HG03558 (cell line): ENCODE measurements at regions not wholly inside any gene's neighbourhood (a gene's known extent, or its start where the extent isn't known, plus 50 kb on each side); places are given as distances from the start of the nearest gene placed in this dataset.
"Not testable (repeated sequence)": the region's sequence is repeated elsewhere in the genome, so short reads cannot be mapped to it uniquely, and the experiment has no call there.

Source experiments
- ATAC-seq: cut with Tn5 transposase; IDR thresholded peaks from one replicate; pipeline ENCODE4 v1.9.1; 2021; ENCODE audit warnings: moderate number of reproducible peaks; ENCODE audit not compliant: unreplicated experiment; ENCODE audit errors: extremely low read depth

- no peak for ATAC-seq
Measured at GRCh38 chr3:23136054-23136453, 67.1 kb upstream of the UBE2E2 start.

DNA sequence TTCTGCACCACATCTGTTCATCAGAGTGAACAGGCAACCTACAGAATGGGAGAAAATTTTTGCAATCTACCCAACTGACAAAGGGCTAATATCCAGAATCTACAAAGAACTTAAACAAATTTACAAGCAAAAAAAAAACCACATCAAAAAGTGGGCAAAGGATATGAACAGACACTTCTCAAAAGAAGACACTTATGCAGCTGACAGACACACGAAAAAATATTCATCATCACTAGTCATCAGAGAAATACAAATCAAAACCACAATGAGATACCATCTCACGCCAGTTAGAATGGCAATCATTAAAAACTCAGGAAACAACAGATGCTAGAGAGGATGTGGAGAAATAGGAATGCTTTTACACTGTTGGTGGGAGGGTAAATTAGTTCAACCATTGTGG lies 59.1 kb upstream of the UBE2E2 start:
- ATAC-seq: not testable (repeated sequence)

DNA sequence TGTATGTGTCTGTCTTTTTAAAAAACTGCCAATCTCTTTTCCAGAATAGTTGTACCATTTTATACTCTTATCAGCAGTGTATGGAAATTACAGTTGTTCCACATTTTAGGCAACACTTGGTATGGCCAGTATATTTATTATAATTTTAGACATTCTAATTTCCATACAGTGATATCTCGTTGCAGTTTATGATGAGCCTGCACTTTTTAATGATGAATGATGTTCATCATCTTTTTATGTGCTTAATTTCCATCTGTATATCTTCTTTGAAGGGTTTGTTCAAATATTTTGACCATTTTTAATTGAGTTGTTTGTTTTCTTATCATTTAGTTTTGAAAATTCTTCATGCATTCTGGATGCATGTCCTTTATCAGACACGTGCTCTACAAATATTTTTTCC lies 57.0 kb upstream of the UBE2E2 start:
- ATAC-seq: no peak

GRCh38 chr3:23152989-23153388 lies 50.1 kb upstream of the UBE2E2 start:
- ATAC-seq: no peak
